ENCODE measurements at regions not wholly inside any gene's neighbourhood (a gene's known extent, or its start where the extent isn't known, plus 50 kb on each side); places are given as distances from the start of the nearest gene placed in this dataset.

DNA sequence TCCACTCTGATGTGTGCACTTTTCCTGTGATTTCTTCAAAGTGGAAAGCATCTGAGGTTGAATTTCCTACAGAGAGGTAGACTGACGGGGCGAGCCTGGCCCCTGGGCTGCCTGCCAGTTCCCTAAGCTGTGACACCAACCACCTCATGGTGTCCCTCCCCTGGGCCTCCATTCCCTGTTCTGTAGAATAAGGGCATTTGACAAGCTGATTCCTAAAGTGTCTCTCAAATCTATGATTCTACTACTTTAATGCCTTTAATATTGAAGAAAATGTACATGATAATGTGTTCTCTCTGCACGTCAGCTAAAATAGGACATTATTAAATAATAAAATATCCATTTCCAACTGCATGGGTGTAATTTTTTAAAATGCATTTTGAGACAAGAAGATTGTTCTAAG lies 105.1 kb downstream of the SEC61G start:
- TF ChIP-seq, protein P1, sequence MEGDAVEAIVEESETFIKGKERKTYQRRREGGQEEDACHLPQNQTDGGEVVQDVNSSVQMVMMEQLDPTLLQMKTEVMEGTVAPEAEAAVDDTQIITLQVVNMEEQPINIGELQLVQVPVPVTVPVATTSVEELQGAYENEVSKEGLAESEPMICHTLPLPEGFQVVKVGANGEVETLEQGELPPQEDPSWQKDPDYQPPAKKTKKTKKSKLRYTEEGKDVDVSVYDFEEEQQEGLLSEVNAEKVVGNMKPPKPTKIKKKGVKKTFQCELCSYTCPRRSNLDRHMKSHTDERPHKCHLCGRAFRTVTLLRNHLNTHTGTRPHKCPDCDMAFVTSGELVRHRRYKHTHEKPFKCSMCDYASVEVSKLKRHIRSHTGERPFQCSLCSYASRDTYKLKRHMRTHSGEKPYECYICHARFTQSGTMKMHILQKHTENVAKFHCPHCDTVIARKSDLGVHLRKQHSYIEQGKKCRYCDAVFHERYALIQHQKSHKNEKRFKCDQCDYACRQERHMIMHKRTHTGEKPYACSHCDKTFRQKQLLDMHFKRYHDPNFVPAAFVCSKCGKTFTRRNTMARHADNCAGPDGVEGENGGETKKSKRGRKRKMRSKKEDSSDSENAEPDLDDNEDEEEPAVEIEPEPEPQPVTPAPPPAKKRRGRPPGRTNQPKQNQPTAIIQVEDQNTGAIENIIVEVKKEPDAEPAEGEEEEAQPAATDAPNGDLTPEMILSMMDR (IDR thresholded peaks at IDR 0.05 in 4 of 5, conservative IDR thresholded peaks at IDR 0.05 in 1 of 5): no peak
- no peak for TF ChIP-seq POLR2A (IDR thresholded peaks at IDR 0.05)
